Mucosa of descending colon (tissue), 3 donors: ENCODE measurements at regions not wholly inside any gene's neighbourhood (a gene's known extent, or its start where the extent isn't known, plus 50 kb on each side); places are given as distances from the start of the nearest gene placed in this dataset.
A peak's percentile ranks its signal among the peaks of the same experiment; 100 is the strongest.

Experiments
- ATAC-seq: fragments of 200-7000 bp; cut with Tn5 transposase; one replicate; pipeline ENCODE4 v1.9.1; 2020; ENCODE audit warnings: mild to moderate bottlenecking, moderate library complexity
- DNase-seq, 3 donors: peaks; one replicate each; pipeline ENCODE4 v3.0.0-alpha.2; 2020
- H3K36me3 ChIP-seq: fragments of 200-600 bp; one replicate; pipeline ENCODE4 v1.8.0; 2021; ENCODE audit warnings: low read depth, mild to moderate bottlenecking
- H3K4me1 ChIP-seq: fragments of 200-600 bp; one replicate; pipeline ENCODE4 v1.8.0; 2021; ENCODE audit warnings: low read depth, mild to moderate bottlenecking
- H3K4me3 ChIP-seq: fragments of 200-600 bp; one replicate; pipeline ENCODE4 v1.8.0; 2021; ENCODE audit warnings: mild to moderate bottlenecking
- H3K9me3 ChIP-seq: fragments of 200-600 bp; one replicate; pipeline ENCODE4 v1.8.0; 2021; ENCODE audit warnings: mild to moderate bottlenecking
- intact Hi-C, 2 donors: fragments of 100-400 bp; cut with DNase I in 1 of 2; cut with micrococcal nuclease in 1 of 2; formaldehyde crosslinking; loops; one replicate each; pipeline versions ENCODE4 v1.11.0 to v1.11.1; 2022; cut with DNase I, micrococcal nuclease
- TF ChIP-seq, protein P1 (sequence below): fragments of 200-600 bp; IDR thresholded peaks from one replicate; pipeline ENCODE4 v1.8.0; 2022; ENCODE audit warnings: antibody characterized with exemption, mild to moderate bottlenecking
- donor health status: DM: no; HTN: no; CAD: no; lungs with moderate emphysema.
- donor health status: DM: no; HTN: no; CAD: no.
- donor health status: DM: no; HTN: yes; CAD: no.

DNA sequence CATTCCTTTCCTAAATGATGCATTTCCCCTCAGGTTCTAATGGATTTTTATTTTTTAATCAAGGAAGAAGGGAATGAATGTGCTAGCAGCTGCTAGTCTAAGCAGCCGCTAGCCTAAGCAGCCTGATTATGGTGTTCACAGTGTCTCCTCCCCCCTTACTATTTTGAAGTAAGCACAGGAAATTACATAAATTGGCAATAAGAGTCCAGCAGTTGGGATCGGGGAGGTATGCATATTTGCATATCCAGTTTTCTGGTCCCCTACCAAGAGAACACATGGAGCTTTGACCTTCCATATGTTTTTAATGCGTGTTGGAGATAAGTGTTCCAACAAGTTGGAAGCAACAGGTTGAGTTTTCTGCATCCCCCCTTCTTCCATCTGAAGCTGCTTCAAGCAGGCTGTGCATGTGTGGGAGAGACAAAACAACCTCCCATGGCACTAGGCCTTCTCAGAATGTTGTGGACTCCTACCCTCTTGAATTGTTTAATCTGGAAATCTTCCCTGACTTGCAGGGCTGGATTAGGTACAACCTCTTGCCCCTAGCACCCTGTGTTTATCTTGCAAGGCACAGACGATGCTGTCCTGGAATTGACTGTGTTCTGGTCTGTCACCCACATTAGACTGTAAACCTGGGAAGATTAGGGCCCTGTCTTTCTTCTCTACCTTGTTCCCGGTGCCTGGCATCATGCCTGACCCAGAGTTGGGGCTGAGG, 124.8 kb upstream of the LRIG1 start:
- Histone ChIP-seq H3K4me1 (no peaks in the 10 kb centered on the region), H3K36me3 (no peaks in the 10 kb centered on the region), H3K4me3 (no peak overlapping the region), H3K9me3 (no peaks in the 10 kb centered on the region)
- intact Hi-C loops = no loop called here
- no peak for DNase-seq
- TF ChIP-seq, protein P1, sequence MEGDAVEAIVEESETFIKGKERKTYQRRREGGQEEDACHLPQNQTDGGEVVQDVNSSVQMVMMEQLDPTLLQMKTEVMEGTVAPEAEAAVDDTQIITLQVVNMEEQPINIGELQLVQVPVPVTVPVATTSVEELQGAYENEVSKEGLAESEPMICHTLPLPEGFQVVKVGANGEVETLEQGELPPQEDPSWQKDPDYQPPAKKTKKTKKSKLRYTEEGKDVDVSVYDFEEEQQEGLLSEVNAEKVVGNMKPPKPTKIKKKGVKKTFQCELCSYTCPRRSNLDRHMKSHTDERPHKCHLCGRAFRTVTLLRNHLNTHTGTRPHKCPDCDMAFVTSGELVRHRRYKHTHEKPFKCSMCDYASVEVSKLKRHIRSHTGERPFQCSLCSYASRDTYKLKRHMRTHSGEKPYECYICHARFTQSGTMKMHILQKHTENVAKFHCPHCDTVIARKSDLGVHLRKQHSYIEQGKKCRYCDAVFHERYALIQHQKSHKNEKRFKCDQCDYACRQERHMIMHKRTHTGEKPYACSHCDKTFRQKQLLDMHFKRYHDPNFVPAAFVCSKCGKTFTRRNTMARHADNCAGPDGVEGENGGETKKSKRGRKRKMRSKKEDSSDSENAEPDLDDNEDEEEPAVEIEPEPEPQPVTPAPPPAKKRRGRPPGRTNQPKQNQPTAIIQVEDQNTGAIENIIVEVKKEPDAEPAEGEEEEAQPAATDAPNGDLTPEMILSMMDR = no peak
- ATAC-seq = no peak

GRCh38 chr3:66629150-66629981, 128.5 kb upstream of the LRIG1 start:
- no peaks in the 10 kb centered on the region for H3K4me1 ChIP-seq
- H3K36me3 ChIP-seq = no peaks in the 10 kb centered on the region
- ATAC-seq = no peak
- H3K4me3 ChIP-seq = no peak overlapping the region
- no peak for DNase-seq
- TF ChIP-seq, protein P1 = no peak
- intact Hi-C loops = no loop called here
- no peaks in the 10 kb centered on the region for H3K9me3 ChIP-seq

GRCh38 chr3:66629982-66630368, 129.2 kb upstream of the LRIG1 start:
- TF ChIP-seq, protein P1 = no peak
- H3K4me3 ChIP-seq = no peak overlapping the region

GRCh38 chr3:66633402-66634381, 132.9 kb upstream of the LRIG1 start:
- no peaks in the 10 kb centered on the region for H3K9me3 ChIP-seq
- H3K4me1 ChIP-seq = no peaks in the 10 kb centered on the region
- H3K36me3 ChIP-seq = no peaks in the 10 kb centered on the region
- intact Hi-C loops = no loop called here
- DNase-seq (no peak), ATAC-seq (no peak)
- TF ChIP-seq, protein P1 = no peak
- H3K4me3 ChIP-seq = no peak overlapping the region

More at GRCh38 chr3:66629982-66630368, 129.2 kb upstream of the LRIG1 start:
- Histone ChIP-seq H3K9me3 (no peaks in the 10 kb centered on the region), H3K36me3 (no peaks in the 10 kb centered on the region), H3K4me1 (no peaks in the 10 kb centered on the region)
- no peak for DNase-seq
- intact Hi-C loops = no loop called here
- peak; percentile 43 for ATAC-seq

GRCh38 chr3:66638717-66639116, 137.9 kb upstream of the LRIG1 start:
- intact Hi-C loops = no loop called here
- no peak overlapping the region for H3K4me3 ChIP-seq
- TF ChIP-seq, protein P1 = no peak
- DNase-seq (no peak), ATAC-seq (no peak)
- H3K36me3 ChIP-seq = no peaks in the 10 kb centered on the region
- no peaks in the 10 kb centered on the region for H3K9me3 ChIP-seq
- no peaks in the 10 kb centered on the region for H3K4me1 ChIP-seq
